WI38 (cell line): ENCODE measurements at regions not wholly inside any gene's neighbourhood (a gene's known extent, or its start where the extent isn't known, plus 50 kb on each side); places are given as distances from the start of the nearest gene placed in this dataset.

Source experiments
- H3K4me3 ChIP-seq: 2 replicates; pipeline ENCODE4 v1.5.1; 2011; ENCODE audit warnings: low read depth, mild to moderate bottlenecking, control low read depth, low read length
- CTCF ChIP-seq: IDR thresholded peaks from 2 replicates; pipeline ENCODE4 v1.5.1; 2012; ENCODE audit warnings: low read depth, mild to moderate bottlenecking, control low read depth, low read length

- TF ChIP-seq CTCF: no peak
These were observed 116.6 kb downstream of the RAB18 start for GRCh38 chr10:27620430-27621397.

GRCh38 chr10:27621461-27621860 is 117.4 kb downstream of the RAB18 start:
- peak overlapping the region; percentile 8; the same call in 1 of the 2 replicates for H3K4me3 ChIP-seq
- no peak for TF ChIP-seq CTCF

More at GRCh38 chr10:27620430-27621397, 116.6 kb downstream of the RAB18 start:
- peak overlapping the region; percentile 8; the same call in 1 of the 2 replicates for H3K4me3 ChIP-seq

- TF ChIP-seq CTCF: no peak
- H3K4me3 ChIP-seq: no peak overlapping the region
These were observed 118.5 kb downstream of the RAB18 start for GRCh38 chr10:27622596-27622995.
